AG08395 (cell line): ENCODE measurements at regions not wholly inside any gene's neighbourhood (a gene's known extent, or its start where the extent isn't known, plus 50 kb on each side); places are given as distances from the start of the nearest gene placed in this dataset.

Experiments used
- DNase-seq: peaks from one replicate; pipeline ENCODE4 v3.0.0; 2012; ENCODE audit warnings: mixed read lengths, low spot score

GRCh38 chr15:100721758-100722550 is 119.6 kb downstream of the ASB7 start:
- DNase-seq = peak; percentile 91

- no peak for DNase-seq
Observed at GRCh38 chr15:100722551-100723314, 120.3 kb downstream of the ASB7 start.

- no peak for DNase-seq
Observed at GRCh38 chr15:100723315-100723801, 121.0 kb downstream of the ASB7 start.

GRCh38 chr15:100725121-100726069 is 123.0 kb downstream of the ASB7 start:
- DNase-seq = peak; percentile 54

- no peak for DNase-seq
Observed at GRCh38 chr15:100726070-100726420, 123.7 kb downstream of the ASB7 start.

GRCh38 chr15:100726421-100727190 is 124.2 kb downstream of the ASB7 start:
- no peak for DNase-seq

GRCh38 chr15:100727291-100727851 is 125.0 kb downstream of the ASB7 start:
- no peak for DNase-seq

- DNase-seq = no peak
Observed at GRCh38 chr15:100728371-100729201, 126.2 kb downstream of the ASB7 start.

GRCh38 chr15:100729461-100729860 is 127.1 kb downstream of the ASB7 start:
- DNase-seq = no peak

GRCh38 chr15:100730129-100730528 is 127.7 kb downstream of the ASB7 start:
- no peak for DNase-seq

GRCh38 chr15:100730655-100731266 is 128.4 kb downstream of the ASB7 start:
- DNase-seq = no peak

- DNase-seq = no peak
Observed at GRCh38 chr15:100731267-100732152, 129.1 kb downstream of the ASB7 start.

GRCh38 chr15:100732211-100733055 is 130.0 kb downstream of the ASB7 start:
- DNase-seq = peak; percentile 54

GRCh38 chr15:100733101-100733842 is 130.9 kb downstream of the ASB7 start:
- DNase-seq = peak; percentile 90

- peak; percentile 27 for DNase-seq
Observed at GRCh38 chr15:100733843-100734185, 131.4 kb downstream of the ASB7 start.

- DNase-seq = no peak
Observed at GRCh38 chr15:100734586-100734985, 132.2 kb downstream of the ASB7 start.
